Mesenchymal stem cell (in vitro differentiated cells and primary cell): ENCODE measurements at regions not wholly inside any gene's neighbourhood (a gene's known extent, or its start where the extent isn't known, plus 50 kb on each side); places are given as distances from the start of the nearest gene placed in this dataset.

ENCODE experiments used
- DNase-seq: peaks from one replicate; pipeline ENCODE4 v3.0.0-alpha.2; 2013
- H2AFZ ChIP-seq: one replicate; pipeline ENCODE4 v1.6.1; 2013; ENCODE audit warnings: low read depth, mild to moderate bottlenecking, control low read depth, inconsistent platforms, low read length, moderate library complexity
- H2AK5ac ChIP-seq: 2 replicates; pipeline ENCODE4 v1.6.1; 2013; ENCODE audit warnings: low read length, moderate library complexity, mild to moderate bottlenecking, inconsistent platforms; ENCODE audit not compliant: severe bottlenecking
- H2BK120ac ChIP-seq: one replicate; pipeline ENCODE4 v1.6.1; 2013; ENCODE audit warnings: low read depth, mild to moderate bottlenecking, inconsistent platforms, low read length, moderate library complexity
- H2BK12ac ChIP-seq, 2 experiments: one replicate each; pipeline ENCODE4 v1.6.1; 2013; ENCODE audit warnings: inconsistent platforms in 2 of 2, low read length in 2 of 2, mild to moderate bottlenecking in 2 of 2, moderate library complexity in 2 of 2, control low read depth in 1 of 2
- H2BK15ac ChIP-seq: one replicate; pipeline ENCODE4 v1.6.1; 2013; ENCODE audit warnings: mild to moderate bottlenecking, low read depth, inconsistent platforms; ENCODE audit not compliant: poor library complexity, severe bottlenecking
- H2BK5ac ChIP-seq: 2 replicates; pipeline ENCODE4 v1.6.1; 2013; ENCODE audit warnings: low read depth, mild to moderate bottlenecking, low read length, control low read depth, inconsistent platforms; ENCODE audit not compliant: poor library complexity, severe bottlenecking
- H3K14ac ChIP-seq, 2 experiments: one replicate each; pipeline ENCODE4 v1.6.1; 2013; ENCODE audit warnings: inconsistent platforms in 2 of 2, low read length in 2 of 2, control low read depth in 1 of 2, mild to moderate bottlenecking in 1 of 2, moderate library complexity in 1 of 2
- H3K18ac ChIP-seq, 2 experiments: one replicate each; pipeline ENCODE4 v1.6.1; 2013; ENCODE audit warnings: inconsistent platforms in 2 of 2, low read length in 2 of 2, control low read depth in 1 of 2, low read depth in 1 of 2, mild to moderate bottlenecking in 1 of 2
- H3K23ac ChIP-seq, 2 experiments: one replicate each; pipeline ENCODE4 v1.6.1; 2013; ENCODE audit warnings: inconsistent platforms in 2 of 2, low read length in 2 of 2, mild to moderate bottlenecking in 2 of 2, moderate library complexity in 2 of 2, control low read depth in 1 of 2
- H3K27ac ChIP-seq: 2 replicates; pipeline ENCODE4 v1.5.1; 2013; ENCODE audit warnings: mild to moderate bottlenecking, moderate library complexity, low read length, control low read depth, inconsistent platforms; ENCODE audit not compliant: poor library complexity, severe bottlenecking
- H3K27me3 ChIP-seq, 2 experiments: 2 replicates each; pipeline versions ENCODE4 v1.6.1 to v1.7.0; 2013; ENCODE audit warnings: low read length in 2 of 2, mild to moderate bottlenecking in 2 of 2, moderate library complexity in 2 of 2, control low read depth in 1 of 2, inconsistent platforms in 1 of 2; ENCODE audit not compliant: control insufficient read depth in 1 of 2, insufficient read depth in 1 of 2
- H3K36me3 ChIP-seq, 2 experiments: 2 replicates each; pipeline versions ENCODE4 v1.6.1 to v1.7.0; 2013; ENCODE audit warnings: low read length in 2 of 2, control low read depth in 1 of 2, inconsistent platforms in 1 of 2, low read depth in 1 of 2, mild to moderate bottlenecking in 1 of 2; ENCODE audit not compliant: insufficient read depth in 2 of 2, control insufficient read depth in 1 of 2
- H3K4ac ChIP-seq, 2 experiments: one replicate each; pipeline ENCODE4 v1.6.1; 2013; ENCODE audit warnings: inconsistent platforms in 2 of 2, low read length in 2 of 2, mild to moderate bottlenecking in 2 of 2, moderate library complexity in 2 of 2, control low read depth in 1 of 2, low read depth in 1 of 2
- H3K4me1 ChIP-seq: 2 replicates; pipeline ENCODE4 v1.6.1; 2013; ENCODE audit warnings: low read depth, low read length, control low read depth; ENCODE audit not compliant: control insufficient read depth, insufficient read depth
- H3K4me2 ChIP-seq: 2 replicates; pipeline ENCODE4 v1.6.1; 2013; ENCODE audit warnings: low read length, mild to moderate bottlenecking, inconsistent platforms; ENCODE audit not compliant: poor library complexity, severe bottlenecking
- H3K4me3 ChIP-seq, 2 experiments: 2 replicates each; pipeline versions ENCODE4 v1.5.1 to v1.7.0; 2013; ENCODE audit warnings: low read length in 2 of 2, mild to moderate bottlenecking in 2 of 2, control low read depth in 1 of 2, low read depth in 1 of 2; ENCODE audit not compliant: insufficient read depth in 1 of 2
- H3K79me1 ChIP-seq: replicated peaks from 2 replicates; pipeline ENCODE4 v1.6.1; 2013; ENCODE audit warnings: mild to moderate bottlenecking, control low read depth, low read length, inconsistent platforms; ENCODE audit not compliant: poor library complexity, severe bottlenecking
- H3K9ac ChIP-seq: 2 replicates; pipeline ENCODE4 v1.7.0; 2013; ENCODE audit warnings: mild to moderate bottlenecking, low read length, moderate library complexity
- H3K9me3 ChIP-seq: 2 replicates; pipeline ENCODE4 v1.7.0; 2013; ENCODE audit warnings: mild to moderate bottlenecking, low read length; ENCODE audit not compliant: control insufficient read depth
- H4K8ac ChIP-seq: one replicate; pipeline ENCODE4 v1.6.1; 2013; ENCODE audit warnings: inconsistent platforms, mild to moderate bottlenecking, low read length, moderate library complexity
- H4K91ac ChIP-seq: one replicate; pipeline ENCODE4 v1.6.1; 2013; ENCODE audit warnings: mild to moderate bottlenecking, low read length, inconsistent platforms
- WGBS: methylation state at CpG from one replicate; pipeline ENCODE4 v1.1.7; 2013; ENCODE audit warnings: mixed read lengths; 5-methylcytosine and 5-hydroxymethylcytosine counted together

- Histone ChIP-seq H2BK12ac (no peak overlapping the region), H3K79me1 (no peaks in the 10 kb centered on the region)
Observed at GRCh38 chr18:34659579-34660517, 50.2 kb upstream of the DTNA start.

More at GRCh38 chr18:34659579-34660517, 50.2 kb upstream of the DTNA start:
- H3K4me3 ChIP-seq: peak overlapping the region in 1 of 2 experiments; percentile 48
- H2AFZ ChIP-seq: no peak overlapping the region
- H3K18ac ChIP-seq: peak overlapping the region in 1 of 2 experiments; percentile 40
- H4K8ac ChIP-seq: peak overlapping the region; percentile 43
- H3K27ac ChIP-seq: peak overlapping the region; percentile 91
- no peak overlapping the region for H3K23ac ChIP-seq
- H3K4me2 ChIP-seq: no peak overlapping the region
- peak overlapping the region in 1 of 2 experiments; percentile 13 for H3K4ac ChIP-seq
- 3% methylated on average over 7 of the region's 8 CpGs for WGBS
- H3K9ac ChIP-seq: peak overlapping the region; percentile 91
- H2AK5ac ChIP-seq: peak overlapping the region; percentile 56
- no peaks in the 10 kb centered on the region for H3K36me3 ChIP-seq
- no peak overlapping the region for H3K14ac ChIP-seq
- peak; percentile 97 for DNase-seq
- no peak overlapping the region for H2BK5ac ChIP-seq
- H3K4me1 ChIP-seq: no peaks in the 10 kb centered on the region
- no peaks in the 10 kb centered on the region for H3K27me3 ChIP-seq
- peak overlapping the region; percentile 38 for H2BK120ac ChIP-seq
- no peaks in the 10 kb centered on the region for H3K9me3 ChIP-seq
- H2BK15ac ChIP-seq: no peak overlapping the region
- peak overlapping the region; percentile 49 for H4K91ac ChIP-seq
